ENCODE measurements at regions not wholly inside any gene's neighbourhood (a gene's known extent, or its start where the extent isn't known, plus 50 kb on each side); places are given as distances from the start of the nearest gene placed in this dataset.
"Not testable (repeated sequence)": the region's sequence is repeated elsewhere in the genome, so short reads cannot be mapped to it uniquely, and the experiment has no call there.

GRCh38 chr10:56551037-56551436, 190.0 kb upstream of the ZWINT start:
- no peak for DNase-seq

DNA sequence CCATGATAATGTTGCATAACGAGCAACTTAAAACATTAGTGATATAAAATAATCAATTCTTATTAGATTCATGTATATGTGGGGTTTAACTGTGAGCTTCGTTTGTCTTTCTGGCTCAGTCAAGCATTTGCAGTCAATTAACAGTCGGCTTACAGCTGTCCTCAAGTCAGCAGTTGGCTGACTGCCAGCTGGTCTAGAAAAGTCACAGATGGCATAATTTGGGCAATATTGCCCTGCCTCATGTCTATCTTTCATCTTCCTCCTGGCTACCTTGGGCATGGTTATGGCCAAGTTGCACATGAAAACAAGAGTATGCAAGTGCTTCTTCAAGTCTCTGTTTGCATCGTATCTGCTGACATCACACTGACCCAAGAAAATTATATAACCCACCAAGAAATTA, 186.1 kb upstream of the ZWINT start:
- DNase-seq, result no peak

GRCh38 chr10:56537984-56538383, 176.9 kb upstream of the ZWINT start:
- no peak for DNase-seq

DNA sequence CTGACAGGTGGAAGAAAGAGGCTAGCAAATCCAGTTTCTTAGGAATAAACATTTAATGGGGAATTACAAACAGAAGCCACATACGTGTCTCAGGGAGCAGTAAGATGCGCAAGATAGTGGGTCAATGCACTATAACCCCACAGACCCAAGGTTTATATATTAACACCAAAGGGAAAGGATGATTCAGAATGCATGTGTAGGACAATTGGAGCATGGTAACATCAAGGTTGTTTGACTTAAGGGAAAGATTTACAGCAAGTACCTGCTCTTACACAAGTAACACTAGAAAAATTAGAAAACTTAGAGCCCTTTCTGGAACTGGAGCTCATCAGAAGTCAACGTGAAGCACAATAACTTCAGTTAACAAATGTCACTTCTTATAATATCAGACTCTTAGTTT, 161.1 kb upstream of the ZWINT start:
- DNase-seq, result no peak

DNA sequence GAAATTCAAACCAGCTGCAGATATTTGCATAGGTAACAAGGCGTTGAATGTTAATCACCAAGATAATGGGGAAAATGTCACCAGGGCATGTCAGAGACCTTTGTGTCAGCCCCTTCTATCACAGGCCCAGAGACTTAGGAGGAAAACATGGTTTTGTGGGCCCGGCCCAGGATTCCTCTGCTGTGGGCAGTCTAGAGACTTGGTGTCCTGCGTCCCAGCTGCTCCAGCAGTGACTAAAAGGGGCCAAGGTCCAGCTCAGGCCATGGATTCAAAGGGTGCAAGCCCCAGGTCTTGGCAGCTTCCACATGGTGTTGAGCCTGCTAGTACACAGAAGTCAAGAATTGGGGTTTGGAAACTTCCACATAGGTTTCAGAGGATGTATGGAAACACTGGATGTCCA, 147.5 kb upstream of the ZWINT start:
- DNase-seq, result no peak

DNA sequence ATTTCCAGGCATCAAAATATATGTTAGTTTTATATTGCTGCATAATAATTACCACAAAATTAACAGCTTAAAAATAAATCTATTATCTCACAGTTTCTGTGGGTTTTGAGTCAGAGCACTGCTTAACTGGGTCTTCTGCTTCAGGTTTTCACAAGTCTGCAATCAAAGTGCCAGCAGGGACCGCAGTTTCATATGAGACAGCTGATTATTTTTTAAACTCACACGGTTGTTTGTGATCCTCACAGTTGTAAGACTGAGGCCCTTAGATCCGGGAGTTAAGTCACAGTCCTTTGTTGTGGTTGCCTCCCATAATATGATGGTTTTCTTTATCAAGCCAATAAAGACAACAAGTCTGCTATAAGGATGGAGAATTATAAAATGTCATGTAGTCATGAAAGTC, 146.0 kb upstream of the ZWINT start:
- DNase-seq, result no peak

GRCh38 chr10:56505555-56505954, 144.5 kb upstream of the ZWINT start:
- no peak for DNase-seq

DNA sequence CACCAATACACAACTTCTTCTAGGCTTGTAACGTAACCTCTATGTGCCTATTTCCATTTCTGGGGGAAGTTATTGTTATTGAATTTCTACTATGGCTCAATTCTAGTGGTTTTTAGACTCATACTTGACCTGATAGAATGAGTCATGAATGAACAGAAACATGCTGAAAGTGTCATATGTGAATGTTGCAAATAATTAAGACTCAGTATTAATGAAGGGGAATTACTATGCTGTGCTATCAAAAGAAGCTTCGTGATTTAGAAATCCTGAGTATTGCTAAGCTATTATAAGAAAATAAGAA, 135.1 kb upstream of the ZWINT start:
- no peak for DNase-seq

GRCh38 chr10:56487746-56488145, 126.7 kb upstream of the ZWINT start:
- no peak for DNase-seq

DNA sequence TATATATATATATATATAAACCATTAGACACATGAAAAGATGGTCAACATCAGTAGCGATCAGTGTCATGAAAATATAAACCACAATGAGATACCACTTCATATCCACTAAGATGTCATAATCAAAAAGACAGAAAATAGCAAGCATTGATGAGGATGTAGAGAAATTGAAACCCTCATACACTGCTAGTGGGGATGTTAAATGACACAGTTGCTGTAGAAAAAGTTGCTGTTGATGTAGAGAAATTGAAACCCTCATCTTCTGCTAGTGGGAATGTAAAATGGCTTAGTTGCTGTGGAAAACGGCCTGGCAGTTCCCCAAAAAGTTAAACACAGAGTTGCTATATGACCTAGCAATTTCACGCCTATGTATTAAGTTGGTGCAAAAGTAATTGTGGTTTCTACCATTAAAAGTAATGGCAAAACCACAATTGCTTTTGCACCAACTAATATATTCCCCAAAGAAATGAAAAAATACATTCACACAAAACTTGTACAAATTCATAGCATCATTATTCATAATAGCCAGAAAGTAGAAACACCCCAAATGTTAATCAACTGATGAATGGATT, 120.5 kb upstream of the ZWINT start:
- DNase-seq, result no peak

- no peak for DNase-seq
Measured at GRCh38 chr10:56472978-56473377, 111.9 kb upstream of the ZWINT start.

- DNase-seq, result no peak
Measured at GRCh38 chr10:56470701-56471100, 109.6 kb upstream of the ZWINT start.

- DNase-seq, result no peak
Measured at GRCh38 chr10:56469482-56469881, 108.4 kb upstream of the ZWINT start.

- DNase-seq, result no peak
Measured at GRCh38 chr10:56466005-56466404, 104.9 kb upstream of the ZWINT start.

GRCh38 chr10:56449770-56450169, 88.7 kb upstream of the ZWINT start:
- DNase-seq, result no peak

DNA sequence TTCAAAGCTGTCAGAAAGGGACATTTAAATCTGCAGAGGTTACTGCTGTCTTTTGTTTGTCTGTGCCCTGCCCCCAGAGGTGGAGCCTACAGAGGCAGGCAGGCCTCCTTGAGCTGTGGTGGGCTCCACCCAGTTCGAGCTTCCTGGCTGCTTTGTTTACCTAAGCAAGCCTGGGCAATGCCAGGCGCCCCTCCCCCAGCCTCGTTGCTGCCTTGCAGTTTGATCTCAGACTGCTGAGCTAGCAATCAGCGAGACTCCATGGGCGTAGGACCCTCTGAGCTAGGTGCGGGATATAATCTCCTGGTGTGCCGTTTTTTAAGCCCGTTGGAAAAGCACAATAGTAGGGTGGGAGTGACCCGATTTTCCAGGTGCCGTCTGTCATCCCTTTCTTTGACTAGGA, 86.6 kb upstream of the ZWINT start:
- not testable (repeated sequence) for DNase-seq

DNA sequence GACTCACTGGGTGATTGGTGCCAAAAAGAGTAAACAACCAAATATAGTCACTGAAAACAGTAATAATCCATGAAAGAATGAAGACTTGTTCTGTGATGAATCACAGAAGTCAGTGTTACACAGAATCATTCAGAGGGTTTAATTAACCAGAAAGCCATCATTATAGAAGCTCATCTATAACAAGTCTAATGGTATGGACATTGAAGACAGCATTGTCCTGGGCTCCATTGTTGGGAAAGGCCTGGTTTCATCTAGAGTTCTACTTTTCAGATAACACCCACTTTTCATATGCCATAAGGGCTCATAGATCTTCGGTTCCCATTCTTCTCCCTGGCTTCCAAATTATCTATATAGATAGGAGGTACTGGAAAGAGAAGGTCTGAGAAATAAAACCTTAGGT, 80.3 kb upstream of the ZWINT start:
- DNase-seq, result not testable (repeated sequence)

All from GOT3 (cell line).